GDM1 (cell line): ENCODE measurements at regions not wholly inside any gene's neighbourhood (a gene's known extent, or its start where the extent isn't known, plus 50 kb on each side); places are given as distances from the start of the nearest gene placed in this dataset.

Experiments
- DNase-seq: peaks from one replicate; lab custom pipeline; 2025; lab: John Stamatoyannopoulos, UW

DNA sequence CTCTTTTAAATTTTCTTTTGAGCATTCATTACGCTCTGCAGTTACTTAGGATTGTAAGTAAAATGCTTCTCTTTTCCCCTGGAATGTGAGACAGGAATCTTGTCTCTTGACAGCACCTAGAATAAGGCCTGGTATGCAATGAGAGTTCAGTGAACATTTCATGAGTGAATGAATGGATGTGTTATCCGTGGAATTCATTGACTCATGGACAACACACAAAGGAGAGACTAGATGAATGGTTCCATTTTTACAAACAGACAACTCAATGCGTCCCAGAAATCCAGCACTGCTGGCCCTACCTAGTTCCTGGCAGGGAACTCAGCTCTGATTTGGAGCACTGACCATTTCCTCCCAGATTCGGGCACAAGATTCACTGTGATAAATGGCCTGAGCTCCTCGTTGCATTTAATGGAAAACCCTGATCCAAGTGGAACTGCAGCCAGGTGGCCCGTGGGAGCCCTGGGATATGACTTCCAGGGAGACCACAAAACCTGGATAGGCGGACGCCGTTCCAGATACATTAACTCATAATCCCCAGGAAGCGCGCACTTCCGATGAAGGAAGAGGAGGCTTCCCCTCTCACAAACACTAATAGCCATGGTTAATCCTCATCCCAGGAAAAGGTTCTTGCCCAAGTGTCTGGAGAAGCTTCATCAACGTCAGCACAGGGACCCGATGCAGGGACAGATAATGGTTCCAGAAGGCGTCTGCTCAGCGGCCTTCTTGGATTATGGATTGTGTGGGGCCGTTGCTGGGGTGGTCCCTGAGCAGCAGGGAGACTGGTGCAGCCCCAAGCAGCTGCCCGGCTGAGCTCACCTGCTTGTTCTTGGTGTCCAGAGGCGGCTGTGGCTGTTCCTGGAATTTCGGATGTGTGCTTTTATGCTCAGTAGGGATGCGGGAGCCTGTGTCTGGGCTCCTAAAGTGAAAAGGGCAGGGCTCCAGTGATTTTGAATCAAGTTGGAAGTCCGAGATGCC lies 211.1 kb upstream of the TSHZ3 start:
- DNase-seq: no peak

DNA sequence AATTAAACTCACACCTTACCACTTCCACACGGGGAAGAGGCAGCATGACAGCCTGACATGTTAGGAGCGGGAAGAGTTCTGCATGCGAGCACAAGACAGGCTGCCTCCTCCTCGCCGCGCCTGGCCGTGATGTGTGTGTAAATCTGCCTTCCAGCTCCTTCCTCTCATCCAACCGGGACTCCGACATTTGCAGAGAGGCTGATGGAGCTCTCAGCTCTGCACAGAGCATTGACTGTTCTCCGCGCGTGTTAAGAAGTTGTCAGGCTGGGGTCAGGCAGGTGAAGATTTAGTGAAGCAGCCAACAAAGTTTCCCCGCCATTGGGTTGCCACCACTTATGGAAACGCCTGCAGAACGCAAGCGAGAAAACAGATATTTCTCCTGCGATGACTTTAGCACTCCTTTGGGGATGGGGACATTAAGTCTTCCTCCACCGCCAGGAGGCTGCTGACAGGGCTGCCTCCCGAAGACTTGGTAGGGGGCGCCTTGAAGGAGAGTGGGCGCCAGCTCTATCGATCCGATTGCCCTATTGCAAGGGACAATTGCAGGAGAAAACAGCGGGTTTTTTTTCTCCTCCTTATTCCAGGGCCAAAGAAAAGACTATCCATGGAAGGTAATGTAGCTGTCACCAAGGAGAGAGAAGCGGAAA lies 213.9 kb upstream of the TSHZ3 start:
- no peak for DNase-seq

DNA sequence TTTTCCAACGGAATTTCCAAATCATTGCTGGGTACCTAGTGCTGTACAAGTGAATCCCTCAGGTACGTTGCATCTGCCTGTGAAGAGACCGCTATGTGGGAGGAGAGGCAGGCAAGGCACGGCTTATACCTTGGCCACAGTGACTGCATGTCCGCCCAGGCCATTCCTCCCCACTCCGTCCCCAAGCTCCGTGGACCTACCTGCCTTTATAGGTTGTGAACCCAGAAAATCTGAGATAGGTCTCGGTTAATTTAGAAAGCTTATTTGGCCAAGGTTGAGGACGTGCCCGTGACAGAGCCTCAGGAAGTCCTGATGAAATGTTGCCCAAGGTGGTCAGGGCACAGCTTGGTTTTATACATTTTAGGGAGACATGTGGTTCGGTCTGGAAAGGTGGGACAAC lies 218.5 kb upstream of the TSHZ3 start:
- no peak for DNase-seq

DNA sequence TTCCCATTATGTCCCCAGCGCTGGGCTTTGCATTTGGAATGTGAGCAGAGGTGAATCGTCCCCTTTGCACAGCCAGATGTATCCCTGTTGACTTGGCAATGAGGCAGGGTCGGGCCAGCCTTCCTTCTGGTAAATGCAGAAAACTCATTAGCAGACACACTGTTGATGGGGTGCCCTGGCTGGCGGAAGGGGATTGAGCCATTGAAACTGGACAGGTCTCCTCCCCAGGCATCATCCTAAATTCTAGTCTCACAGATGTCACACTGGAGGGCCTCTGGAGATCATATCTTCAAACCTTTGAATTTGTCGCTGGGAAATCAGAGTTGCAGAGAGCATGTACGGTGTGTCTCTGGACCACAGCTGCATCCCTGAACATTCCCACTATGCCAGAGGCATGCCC lies 219.5 kb upstream of the TSHZ3 start:
- DNase-seq: no peak

DNA sequence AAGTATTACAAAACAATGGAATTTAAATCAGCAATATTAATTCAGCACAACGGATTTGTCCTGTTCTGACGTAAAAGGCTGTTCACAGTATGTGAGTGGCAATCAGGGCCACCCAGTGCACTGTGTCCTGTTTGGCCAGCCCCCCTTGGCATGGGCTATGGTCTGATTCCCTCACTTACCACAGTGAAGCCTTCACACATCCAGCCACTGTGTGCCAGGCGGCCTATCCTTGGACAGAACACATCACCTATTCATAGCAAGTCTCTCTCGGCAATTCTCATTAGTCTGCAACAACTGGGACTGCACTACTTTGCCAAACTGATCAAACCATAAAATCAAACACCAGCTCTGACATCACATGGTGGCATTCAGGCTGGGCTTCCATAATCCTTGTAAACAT lies 221.5 kb upstream of the TSHZ3 start:
- DNase-seq: no peak

DNA sequence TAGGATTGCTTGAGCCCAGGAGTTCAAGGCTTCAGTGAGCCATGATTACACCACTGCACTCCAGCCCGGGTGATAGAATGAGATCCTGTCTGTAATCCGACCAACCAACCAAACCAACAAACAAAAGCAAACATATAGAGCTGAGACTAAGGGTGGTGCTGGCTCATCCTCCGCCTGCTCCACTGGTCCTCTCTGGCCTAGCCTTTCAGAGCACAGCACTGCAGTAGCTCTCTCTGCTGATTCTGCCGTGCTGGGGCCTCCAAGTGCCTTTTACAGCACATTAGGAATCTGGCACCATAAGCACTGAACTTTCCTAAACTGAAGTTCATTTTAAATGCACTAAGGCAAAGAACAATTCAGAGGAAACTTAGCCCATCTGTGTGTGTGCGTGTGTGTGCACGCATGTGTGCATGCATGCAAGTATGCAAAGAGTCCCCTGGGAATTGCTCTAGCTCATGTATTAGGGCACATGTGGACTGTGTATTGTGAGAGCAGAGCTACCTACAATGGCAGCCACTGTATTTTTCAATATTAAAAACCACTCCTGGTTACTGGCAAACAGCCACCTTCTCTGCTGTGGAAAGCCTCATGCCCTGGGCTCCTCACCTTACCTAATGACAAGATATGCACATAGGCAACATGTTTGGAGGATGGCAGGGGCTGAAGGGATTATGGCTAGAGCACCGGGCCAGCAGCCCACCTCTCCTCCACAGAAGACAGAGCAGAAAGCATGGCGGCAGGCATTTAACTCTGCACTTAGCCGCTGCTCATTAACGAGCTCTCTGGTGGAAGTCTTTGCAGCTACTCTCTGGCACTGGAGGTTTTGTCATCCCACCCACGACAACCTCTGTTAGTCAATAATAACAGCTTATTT lies 223.1 kb upstream of the TSHZ3 start:
- DNase-seq: no peak

DNA sequence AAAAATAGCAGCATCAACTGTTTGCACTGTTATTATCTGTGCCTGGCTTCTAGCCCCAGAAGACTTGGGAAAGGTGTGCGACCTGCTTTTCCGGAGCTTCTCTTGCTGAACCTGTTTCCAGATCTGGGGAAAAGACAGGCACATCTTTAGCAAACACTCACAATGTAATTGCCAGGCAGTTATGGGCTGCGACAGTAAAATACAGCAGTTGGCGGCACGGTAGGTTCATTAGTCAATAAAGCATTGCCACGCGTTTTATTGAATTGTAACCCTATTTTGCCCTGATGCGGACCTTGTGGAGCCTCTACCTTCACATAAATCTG lies 223.7 kb upstream of the TSHZ3 start:
- no peak for DNase-seq

DNA sequence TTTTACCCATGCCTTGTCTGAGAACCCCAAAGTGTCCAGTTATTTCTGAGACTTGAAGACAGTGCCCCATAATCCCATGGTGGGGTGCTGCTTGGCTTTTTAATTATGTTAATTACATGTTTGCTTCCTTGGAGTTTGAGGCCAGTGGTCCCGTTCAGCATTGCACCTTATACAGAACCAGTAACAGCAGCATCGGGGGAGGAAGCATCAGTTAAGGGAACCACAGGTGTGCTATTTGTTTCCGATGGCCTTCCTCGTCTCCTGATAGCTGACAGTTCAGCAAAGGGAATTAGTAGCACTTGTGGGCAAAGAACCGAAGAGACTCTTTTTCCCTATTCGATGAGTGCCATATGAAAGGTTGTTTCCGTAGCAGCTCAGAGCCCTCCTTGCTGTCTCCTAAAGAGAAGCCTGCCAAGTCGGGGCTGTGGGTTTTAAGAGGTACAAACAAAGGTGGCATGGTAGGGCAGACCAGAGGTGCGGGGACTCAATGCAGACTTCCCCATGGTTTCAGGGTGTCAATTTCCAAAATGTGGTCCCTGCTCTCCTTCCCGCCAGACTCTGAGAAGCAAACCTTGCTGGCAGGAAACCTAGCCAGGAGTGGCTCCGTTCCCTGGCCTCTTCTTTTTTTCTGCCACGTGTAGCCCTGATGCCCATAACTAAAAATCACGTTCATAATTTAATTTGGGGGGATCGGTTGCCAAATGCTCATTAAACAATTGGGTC lies 225.2 kb upstream of the TSHZ3 start:
- no peak for DNase-seq

DNA sequence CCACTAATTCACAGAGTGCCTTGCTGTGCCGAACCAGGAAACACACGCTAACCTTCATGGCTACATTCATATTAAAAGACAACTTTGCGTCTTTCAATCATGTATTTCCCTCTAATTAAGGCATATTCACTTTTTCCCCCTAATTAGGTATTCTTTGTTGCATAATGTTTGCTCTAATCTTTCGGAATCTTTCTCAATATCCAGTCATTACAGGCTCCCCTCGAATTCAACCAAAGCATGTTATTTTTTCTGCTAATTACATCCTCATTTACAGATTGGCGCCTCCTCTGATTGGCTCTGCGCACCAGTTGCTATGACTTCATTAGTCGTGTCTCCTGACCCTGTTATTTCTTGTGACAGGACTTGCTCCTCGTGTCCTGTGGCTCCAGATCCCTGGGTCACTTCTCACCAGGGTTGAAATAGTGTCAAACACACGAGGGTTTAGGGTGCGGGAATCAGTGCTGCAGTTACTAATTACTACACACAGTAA lies 226.7 kb upstream of the TSHZ3 start:
- no peak for DNase-seq

DNA sequence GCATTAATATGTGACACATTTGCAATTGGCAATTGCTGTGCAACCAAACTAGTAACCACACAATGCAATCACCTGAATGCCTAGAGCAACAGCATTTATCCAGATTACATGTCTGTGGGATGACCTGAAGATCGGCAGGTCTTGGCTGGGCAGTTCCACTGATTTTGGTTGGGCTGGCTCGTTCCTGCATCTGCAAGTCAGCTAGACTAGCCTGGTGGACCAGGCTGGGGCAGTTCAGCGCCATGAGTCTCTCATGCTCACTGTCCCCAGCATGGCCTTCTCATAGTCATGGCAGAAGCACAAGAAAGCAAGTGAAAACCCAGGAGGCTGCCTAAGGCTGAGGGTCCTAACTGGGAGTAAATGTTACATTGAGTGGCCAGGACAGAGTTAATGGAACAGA lies 229.1 kb upstream of the TSHZ3 start:
- no peak for DNase-seq

DNA sequence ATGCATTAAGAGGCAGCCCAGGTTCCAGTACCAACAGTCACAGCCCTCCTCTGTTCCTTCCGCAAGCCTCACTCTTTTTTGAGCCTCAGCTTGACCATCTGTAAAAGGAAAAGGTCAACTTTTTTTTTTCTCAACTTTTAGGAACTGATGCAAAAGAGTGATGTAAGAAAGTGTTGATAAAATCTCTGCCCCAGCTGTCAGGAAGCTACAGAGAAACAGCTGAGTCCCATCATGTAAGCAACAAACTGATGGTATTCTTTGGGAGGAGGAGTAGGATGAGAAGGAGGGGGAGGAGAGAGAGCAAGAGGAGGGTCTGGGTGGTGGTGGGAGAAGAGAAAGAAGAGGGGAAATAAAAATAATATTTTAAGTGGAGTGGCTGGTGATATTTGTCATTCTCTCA lies 233.9 kb upstream of the TSHZ3 start:
- no peak for DNase-seq

DNA sequence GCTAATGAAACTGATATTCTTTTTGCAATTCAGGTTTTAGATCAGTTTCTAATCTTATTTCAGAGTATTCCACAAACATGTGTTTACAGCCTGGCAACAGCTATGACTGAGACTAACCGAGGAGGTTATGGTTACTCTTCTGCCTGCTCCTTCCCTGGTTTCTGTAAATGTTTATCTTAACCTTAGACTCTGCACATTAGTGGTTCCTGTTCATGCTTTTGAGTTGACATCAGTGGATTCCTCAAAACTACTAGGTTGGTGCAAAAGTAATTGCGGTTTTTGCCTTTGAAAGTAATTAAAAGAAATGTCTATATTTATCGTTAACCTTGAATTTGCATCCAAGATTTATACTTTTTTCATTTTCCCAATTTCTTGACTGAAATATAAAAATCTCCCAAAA lies 237.0 kb upstream of the TSHZ3 start:
- DNase-seq: no peak

DNA sequence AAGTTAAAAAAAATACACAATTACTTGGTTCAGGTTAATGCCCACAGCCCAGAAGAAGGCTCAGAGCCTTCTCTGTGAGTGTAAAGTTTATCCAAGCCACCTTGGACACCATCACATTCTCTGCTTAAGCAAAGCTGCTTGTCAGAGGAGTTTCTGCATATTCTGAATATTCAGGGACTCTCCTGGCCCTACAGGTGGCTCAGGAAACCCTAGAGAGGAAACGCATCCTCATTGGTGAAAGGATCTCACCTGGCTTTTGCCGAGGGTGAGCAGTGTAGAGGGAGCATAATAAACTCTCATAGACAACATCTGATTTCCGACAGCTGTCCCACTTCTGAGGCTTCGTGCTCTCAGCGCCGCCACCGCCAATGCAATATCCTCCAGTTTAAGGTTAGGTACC lies 239.9 kb upstream of the TSHZ3 start:
- DNase-seq: no peak

DNA sequence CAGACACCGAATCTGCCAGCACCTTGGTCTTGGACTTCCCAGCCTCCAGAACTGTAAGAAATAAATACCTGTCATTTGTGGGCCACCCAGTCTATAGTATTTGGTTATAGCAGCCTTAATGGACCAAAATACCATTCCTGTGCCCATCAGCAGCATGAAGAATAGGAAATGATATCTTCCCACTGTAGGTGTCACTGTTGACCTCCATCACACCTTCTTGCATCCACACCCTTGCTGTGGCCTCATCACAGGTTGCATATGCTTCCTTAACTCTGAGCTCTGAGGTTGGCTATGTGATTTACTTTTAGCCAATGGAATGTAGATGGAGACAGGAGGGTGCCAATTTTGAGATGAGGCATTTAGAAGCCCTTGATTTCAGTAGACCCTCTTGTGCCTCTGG lies 242.0 kb upstream of the TSHZ3 start:
- no peak for DNase-seq

DNA sequence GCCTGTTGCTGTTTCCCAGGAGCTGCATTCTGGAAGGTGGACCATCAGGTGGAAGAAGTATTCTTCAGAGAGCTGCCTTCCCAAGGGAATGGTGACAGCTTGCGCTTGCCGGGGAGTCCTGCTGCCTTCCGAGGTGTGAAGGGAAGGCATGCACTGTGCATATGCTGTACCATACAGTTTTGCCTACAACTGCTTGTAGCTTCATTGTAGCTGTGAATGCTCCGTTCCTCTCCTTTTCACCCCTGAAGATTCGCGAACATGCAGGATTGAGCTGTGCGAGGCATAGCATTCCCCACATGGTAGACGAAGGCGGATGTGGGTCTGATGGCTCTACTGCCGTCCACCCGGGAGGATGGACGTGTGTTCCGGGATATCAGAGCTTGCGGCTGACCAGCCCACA lies 243.2 kb upstream of the TSHZ3 start:
- no peak for DNase-seq

DNA sequence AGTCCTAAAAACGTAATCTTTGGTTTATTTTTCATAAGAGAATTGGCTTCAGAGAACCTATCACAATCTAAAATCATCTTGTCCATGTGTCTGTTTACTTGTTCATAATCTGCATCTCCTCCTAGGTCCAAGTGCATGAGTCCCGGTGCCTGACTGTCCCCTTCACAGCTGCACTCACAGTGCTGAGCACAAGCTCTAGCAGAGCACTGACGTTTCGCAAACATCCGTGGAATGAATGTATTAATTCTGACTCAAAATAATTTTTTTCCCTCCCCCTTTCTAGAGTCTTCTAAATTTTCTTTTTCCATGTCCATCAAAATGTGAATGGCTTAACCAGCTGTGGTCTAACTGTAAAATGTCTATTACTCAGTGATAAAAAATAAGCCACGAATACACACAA lies 245.5 kb upstream of the TSHZ3 start:
- no peak for DNase-seq

DNA sequence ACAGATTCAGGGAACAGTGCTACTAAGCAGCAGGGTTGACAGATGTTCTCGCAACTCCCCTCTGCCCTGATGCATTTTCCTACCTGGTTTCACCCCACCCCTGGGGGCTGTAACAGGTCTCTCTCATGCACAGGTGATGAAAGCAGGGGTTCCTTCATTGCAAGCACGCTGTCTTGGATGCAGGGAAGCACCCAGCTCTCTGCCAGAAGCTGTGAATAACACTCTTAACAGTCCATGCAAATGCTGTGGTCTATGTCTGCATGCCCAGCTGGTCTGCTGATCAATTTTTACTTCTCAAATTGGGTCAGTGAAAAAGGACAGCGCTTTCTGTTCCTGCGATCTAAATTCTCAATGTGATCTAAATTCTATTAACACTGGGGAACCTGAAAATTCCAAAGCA lies 246.3 kb upstream of the TSHZ3 start:
- no peak for DNase-seq

DNA sequence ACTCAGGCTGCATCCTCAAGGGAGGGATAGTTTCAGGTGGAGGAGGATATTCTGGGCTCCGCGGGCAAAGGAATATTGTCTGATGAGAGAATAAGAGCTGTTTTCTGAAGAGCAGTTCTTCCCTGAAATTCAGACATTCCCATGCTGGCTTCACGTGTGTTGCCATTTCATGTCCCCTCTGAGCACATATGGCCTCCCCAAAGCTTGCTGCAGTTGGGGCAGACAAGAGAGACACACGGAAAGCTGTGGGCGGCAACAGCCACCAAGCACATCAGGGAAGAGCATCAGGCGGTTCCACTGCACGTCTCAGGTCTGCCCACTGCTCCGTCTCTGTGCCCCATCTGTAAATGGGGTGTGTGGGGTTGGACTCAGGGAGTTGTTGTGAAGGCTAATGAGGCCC lies 247.5 kb upstream of the TSHZ3 start:
- no peak for DNase-seq

DNA sequence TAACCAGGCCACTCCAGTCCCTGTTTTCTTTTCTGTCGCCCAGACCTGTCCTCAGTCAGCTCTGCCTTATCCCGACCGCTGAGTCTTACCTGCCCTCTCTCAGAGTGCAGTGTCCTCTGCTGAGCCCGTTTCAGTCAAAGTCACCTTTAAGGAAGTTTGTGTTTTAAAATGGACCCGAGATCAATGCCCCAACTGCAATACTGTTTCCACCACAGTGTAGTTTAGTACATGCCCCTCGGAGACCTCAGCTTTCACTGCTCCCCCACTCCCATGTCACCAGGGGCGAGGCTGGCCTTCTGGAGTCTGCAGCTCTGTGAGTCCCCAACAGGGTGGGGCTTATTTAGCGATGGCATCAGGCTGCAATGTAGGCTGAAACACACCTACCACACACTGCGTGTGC lies 248.4 kb upstream of the TSHZ3 start:
- no peak for DNase-seq

DNA sequence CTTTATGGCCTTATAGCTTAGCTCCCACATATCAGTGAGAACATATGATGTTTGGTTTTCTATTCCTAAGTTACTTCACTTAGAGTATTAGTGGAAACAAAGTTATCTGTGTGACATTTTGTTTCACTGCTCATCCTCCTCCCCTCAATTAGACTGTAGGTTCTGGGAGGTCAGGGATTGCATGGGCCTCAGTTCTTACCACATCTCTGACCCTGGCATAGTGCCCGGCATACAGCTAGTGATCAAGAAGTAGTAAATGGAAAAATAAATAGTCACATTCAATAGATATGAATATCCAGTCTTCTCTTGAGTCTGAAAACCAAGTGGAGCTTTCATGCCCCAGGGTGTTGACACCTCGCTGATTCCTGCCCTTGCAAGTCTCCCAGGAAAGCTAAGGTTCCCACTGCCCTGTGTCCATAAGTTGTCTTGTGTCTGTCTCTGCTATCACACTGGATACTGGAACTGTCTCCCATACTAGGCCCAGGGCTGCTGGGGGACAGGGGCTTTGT lies 249.5 kb upstream of the TSHZ3 start:
- DNase-seq: no peak

DNA sequence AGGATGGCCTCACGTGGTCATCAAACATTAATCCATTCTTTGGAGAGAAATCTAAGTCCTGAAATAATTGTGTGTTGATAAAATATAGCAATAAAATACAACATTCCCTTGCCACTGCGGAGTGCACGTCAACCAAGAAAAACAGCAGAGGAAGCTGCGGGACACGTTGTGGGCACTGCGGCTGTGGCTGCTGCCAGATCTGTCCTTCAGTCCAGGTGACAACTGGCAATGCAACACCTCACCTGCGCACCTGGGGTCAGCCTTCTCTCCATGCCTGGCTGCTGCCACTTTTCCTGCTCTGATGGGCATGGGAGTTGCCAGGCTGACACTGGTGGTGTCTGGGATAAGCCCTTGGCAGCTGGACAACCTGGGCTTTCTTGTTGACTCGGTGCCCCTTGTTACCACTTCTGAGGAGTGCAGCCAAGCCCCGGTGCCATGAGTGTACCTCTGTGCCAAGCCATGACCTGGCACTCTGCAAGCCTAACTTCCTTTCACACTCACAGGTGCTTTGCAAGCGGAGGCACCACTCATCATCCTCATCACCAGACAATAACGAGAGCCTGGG lies 251.6 kb upstream of the TSHZ3 start:
- no peak for DNase-seq
